ENCODE measurements at regions not wholly inside any gene's neighbourhood (a gene's known extent, or its start where the extent isn't known, plus 50 kb on each side); places are given as distances from the start of the nearest gene placed in this dataset.

GRCh38 chr18:78788161-78788560, 191.5 kb upstream of the SALL3 start:
- no peak for TF ChIP-seq POLR2AphosphoS5 (IDR thresholded peaks at IDR 0.05; ENCODE audit: low read depth, low read length)
- TF ChIP-seq POLR2A (IDR thresholded peaks at IDR 0.05; ENCODE audit: low read depth, low read length), result no peak

Measured in GM12892 (cell line).